OCI-LY3 (cell line): ENCODE measurements at regions not wholly inside any gene's neighbourhood (a gene's known extent, or its start where the extent isn't known, plus 50 kb on each side); places are given as distances from the start of the nearest gene placed in this dataset.

Experiments
- EZH2phosphoT487 ChIP-seq: fragments of 200-600 bp; shearing (Covaris generic); IDR thresholded peaks from 2 replicates; pipeline ENCODE4 v1.6.1; 2018; ENCODE audit warnings: antibody characterized with exemption, mixed run types, low read depth
- TF ChIP-seq, protein P1 (sequence below): fragments of 200-600, 300-600 bp; sonication (generic); IDR thresholded peaks from 2 replicates; pipeline ENCODE4 v1.5.1; 2014; ENCODE audit warnings: antibody characterized with exemption, low read length, low read depth

DNA sequence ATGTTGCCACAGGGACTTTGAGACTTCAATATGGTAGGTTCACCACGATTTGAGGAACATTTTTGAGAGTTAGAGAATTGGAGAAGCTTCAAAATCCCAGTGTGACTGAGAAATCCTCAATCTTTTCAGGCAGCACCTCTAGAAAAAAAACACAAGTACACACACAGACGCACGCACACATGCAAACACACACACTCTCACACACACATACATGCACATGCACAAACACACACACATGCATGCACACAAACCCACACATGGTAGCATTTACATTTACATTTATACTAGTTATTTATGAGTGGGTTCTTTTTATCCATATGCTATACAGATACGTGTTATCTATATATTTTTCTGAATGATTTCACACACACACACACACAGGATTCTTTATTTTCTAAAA is 901.9 kb downstream of the GATA3 start:
- TF ChIP-seq, protein P1, sequence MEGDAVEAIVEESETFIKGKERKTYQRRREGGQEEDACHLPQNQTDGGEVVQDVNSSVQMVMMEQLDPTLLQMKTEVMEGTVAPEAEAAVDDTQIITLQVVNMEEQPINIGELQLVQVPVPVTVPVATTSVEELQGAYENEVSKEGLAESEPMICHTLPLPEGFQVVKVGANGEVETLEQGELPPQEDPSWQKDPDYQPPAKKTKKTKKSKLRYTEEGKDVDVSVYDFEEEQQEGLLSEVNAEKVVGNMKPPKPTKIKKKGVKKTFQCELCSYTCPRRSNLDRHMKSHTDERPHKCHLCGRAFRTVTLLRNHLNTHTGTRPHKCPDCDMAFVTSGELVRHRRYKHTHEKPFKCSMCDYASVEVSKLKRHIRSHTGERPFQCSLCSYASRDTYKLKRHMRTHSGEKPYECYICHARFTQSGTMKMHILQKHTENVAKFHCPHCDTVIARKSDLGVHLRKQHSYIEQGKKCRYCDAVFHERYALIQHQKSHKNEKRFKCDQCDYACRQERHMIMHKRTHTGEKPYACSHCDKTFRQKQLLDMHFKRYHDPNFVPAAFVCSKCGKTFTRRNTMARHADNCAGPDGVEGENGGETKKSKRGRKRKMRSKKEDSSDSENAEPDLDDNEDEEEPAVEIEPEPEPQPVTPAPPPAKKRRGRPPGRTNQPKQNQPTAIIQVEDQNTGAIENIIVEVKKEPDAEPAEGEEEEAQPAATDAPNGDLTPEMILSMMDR, result no peak
- TF ChIP-seq EZH2phosphoT487, result no peak
